Adrenal gland (tissue), 5 donors: ENCODE measurements at regions not wholly inside any gene's neighbourhood (a gene's known extent, or its start where the extent isn't known, plus 50 kb on each side); places are given as distances from the start of the nearest gene placed in this dataset.

Experiments used
- POLR2A ChIP-seq, 2 donors: fragments of 450-650 bp; IDR thresholded peaks; one replicate each; pipeline ENCODE4 v1.6.1; 2017; ENCODE audit warnings: antibody characterized with exemption in 2 of 2, mild to moderate bottlenecking in 2 of 2, moderate library complexity in 1 of 2
- TF ChIP-seq, protein P1 (sequence below), 6 experiments: fragments of 450-650 bp in 4 of 6; fragments of 200-600 bp in 2 of 6; sonication (generic) in 1 of 6; IDR thresholded peaks; 1 replicate in 5 of 6; 2 replicates in 1 of 6; pipeline versions ENCODE4 v1.5.1 to v1.8.0; 2016 to 2021; ENCODE audit warnings: antibody characterized with exemption in 6 of 6, mild to moderate bottlenecking in 2 of 6, moderate library complexity in 1 of 6
- donor health status: DM: no; HTN: no; CAD: no.

DNA sequence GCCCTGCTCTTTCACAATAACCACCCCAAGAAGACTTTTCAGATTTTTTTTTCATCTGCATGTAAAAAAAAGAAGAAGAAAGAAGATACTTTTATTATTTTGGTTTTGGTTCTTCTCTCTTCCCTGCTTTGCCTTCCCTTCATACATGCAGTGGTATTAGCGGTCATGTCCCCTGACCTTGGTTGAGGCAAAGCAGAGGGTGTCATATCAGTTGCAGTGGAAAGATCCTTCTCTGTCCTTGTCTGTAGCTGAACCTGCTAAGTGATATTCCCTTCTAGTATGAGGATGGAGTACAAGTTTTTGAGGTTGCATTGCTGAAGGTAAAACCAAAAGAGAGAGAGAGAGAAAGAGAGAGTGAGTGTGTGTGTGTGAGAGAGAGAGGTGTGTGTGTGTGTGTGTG, 345.7 kb downstream of the UTRN start:
- TF ChIP-seq, protein P1, sequence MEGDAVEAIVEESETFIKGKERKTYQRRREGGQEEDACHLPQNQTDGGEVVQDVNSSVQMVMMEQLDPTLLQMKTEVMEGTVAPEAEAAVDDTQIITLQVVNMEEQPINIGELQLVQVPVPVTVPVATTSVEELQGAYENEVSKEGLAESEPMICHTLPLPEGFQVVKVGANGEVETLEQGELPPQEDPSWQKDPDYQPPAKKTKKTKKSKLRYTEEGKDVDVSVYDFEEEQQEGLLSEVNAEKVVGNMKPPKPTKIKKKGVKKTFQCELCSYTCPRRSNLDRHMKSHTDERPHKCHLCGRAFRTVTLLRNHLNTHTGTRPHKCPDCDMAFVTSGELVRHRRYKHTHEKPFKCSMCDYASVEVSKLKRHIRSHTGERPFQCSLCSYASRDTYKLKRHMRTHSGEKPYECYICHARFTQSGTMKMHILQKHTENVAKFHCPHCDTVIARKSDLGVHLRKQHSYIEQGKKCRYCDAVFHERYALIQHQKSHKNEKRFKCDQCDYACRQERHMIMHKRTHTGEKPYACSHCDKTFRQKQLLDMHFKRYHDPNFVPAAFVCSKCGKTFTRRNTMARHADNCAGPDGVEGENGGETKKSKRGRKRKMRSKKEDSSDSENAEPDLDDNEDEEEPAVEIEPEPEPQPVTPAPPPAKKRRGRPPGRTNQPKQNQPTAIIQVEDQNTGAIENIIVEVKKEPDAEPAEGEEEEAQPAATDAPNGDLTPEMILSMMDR (IDR thresholded peaks at IDR 0.05) = no peak
- no peak for TF ChIP-seq POLR2A (IDR thresholded peaks at IDR 0.05)
